Vagina (tissue), 2 donors: ENCODE measurements at regions not wholly inside any gene's neighbourhood (a gene's known extent, or its start where the extent isn't known, plus 50 kb on each side); places are given as distances from the start of the nearest gene placed in this dataset.

Experiments used
- POLR2AphosphoS5 ChIP-seq, 2 donors: sonication (generic); formaldehyde crosslinking; IDR thresholded peaks; one replicate each; pipeline ENCODE4 v1.9.0; 2017; ENCODE audit warnings: antibody characterized with exemption in 2 of 2, mild to moderate bottlenecking in 2 of 2, low read depth in 1 of 2; ENCODE audit not compliant: insufficient read depth in 1 of 2
- TF ChIP-seq, protein P1 (sequence below), 3 experiments: fragments of 450-650 bp in 2 of 3; fragments of 200-600 bp in 1 of 3; sonication (generic) in 1 of 3; IDR thresholded peaks; one replicate each; pipeline ENCODE4 v1.5.1; 2017 to 2019; ENCODE audit warnings: antibody characterized with exemption in 3 of 3, mild to moderate bottlenecking in 2 of 3, moderate library complexity in 2 of 3

DNA sequence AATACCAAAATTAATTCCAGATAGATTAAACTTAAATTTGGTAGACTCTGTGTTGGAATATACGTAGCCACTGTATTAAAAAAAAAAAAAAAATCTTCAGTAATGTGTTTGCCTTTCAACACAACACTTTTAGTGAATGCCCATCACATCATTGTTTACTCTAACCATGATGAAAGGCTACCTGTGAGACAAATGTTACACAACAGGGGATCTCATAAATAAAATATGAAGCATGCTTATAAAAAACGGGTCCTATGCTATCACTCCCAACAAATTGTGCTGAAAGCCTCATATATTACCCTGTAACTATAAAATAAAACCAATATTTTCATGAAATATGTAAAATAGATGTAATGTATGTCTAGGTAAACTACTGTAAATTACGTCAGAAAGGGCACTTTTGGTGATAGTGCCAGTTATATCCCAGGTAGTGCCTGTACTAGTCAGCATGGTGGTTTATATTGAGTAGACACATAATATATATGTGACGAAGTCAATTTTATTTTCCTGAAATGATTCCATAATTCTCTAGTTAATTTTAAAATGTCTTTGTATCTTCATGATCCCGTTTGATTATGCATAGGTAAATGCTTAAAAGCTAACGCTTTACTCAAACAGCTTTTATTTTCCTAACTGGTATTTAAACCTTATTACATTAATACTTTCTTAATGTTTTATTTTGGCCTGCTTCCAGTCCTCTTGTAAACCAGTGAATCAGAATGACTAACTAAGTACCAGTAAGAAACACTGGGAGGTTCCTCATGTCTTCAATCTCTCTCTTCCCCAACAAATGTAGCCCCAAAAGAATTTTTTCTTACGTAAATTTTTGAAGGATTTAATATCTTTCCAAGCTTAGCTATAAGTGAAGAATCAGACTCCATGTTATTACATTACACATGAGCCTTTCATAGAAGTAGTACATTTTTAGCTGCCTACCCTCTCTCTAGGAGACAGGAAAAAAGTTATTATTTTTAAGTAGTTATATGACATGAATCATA lies 420.3 kb downstream of the GABRG2 start:
- TF ChIP-seq POLR2AphosphoS5 (IDR thresholded peaks at IDR 0.05; ENCODE audit: insufficient read depth in 1 of 2, low read depth in 1 of 2), result no peak
- TF ChIP-seq, protein P1, sequence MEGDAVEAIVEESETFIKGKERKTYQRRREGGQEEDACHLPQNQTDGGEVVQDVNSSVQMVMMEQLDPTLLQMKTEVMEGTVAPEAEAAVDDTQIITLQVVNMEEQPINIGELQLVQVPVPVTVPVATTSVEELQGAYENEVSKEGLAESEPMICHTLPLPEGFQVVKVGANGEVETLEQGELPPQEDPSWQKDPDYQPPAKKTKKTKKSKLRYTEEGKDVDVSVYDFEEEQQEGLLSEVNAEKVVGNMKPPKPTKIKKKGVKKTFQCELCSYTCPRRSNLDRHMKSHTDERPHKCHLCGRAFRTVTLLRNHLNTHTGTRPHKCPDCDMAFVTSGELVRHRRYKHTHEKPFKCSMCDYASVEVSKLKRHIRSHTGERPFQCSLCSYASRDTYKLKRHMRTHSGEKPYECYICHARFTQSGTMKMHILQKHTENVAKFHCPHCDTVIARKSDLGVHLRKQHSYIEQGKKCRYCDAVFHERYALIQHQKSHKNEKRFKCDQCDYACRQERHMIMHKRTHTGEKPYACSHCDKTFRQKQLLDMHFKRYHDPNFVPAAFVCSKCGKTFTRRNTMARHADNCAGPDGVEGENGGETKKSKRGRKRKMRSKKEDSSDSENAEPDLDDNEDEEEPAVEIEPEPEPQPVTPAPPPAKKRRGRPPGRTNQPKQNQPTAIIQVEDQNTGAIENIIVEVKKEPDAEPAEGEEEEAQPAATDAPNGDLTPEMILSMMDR (IDR thresholded peaks at IDR 0.05), result no peak
